ENCODE measurements at regions not wholly inside any gene's neighbourhood (a gene's known extent, or its start where the extent isn't known, plus 50 kb on each side); places are given as distances from the start of the nearest gene placed in this dataset.

DNA sequence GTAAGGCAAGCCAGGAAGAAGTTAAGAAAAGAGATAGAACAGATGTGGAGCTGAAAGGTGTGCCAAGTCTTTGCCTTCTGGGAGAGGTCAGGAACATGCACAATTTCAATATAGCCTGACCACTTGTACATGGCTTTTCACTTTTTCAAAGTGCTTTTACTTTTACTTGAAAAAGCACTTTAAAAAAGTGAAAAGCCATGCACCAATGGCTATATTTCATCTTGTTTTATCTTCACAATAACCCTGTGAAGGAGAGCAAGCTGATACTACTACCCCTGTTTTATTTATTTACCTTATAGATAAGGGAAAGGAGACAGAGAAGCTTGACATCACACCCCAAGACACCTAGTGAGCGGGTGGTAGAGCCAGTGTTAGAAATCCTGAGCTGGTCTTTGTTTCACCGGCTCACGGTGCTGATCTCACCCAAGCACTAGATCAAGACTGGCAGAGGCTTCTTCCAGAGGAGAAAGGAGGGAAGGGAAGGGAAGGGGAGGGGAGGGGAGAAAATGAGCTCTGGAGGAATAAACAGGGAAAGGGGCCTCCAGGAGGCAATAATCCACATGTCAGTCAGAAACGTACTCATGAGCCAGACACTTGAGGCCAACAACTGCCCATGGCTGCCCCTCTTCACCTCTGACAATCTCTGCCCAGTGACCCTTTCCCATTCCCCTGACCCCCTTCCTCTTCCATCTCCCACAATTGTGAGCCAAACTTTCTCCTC is 455.4 kb downstream of the FOXO1 start:
- H3K9me3 ChIP-seq: no peaks in the 10 kb centered on the region
- H3K27ac ChIP-seq: no peak overlapping the region
- peaks cover 0 to 11% (median 0%) of the 10 kb centered on the region in 3 donors for H3K4me1 ChIP-seq
- no peaks in the 10 kb centered on the region for H3K27me3 ChIP-seq
- WGBS, 2 donors: 59 to 62% methylated on average over 4 of the region's 4 CpGs
- H3K4me3 ChIP-seq: no peak overlapping the region
- ATAC-seq (no peak), FAIRE-seq (no peak), DNase-seq (no peak)
- intact Hi-C loops (cut with DNase I): no loop called here
- TF ChIP-seq, protein P1, sequence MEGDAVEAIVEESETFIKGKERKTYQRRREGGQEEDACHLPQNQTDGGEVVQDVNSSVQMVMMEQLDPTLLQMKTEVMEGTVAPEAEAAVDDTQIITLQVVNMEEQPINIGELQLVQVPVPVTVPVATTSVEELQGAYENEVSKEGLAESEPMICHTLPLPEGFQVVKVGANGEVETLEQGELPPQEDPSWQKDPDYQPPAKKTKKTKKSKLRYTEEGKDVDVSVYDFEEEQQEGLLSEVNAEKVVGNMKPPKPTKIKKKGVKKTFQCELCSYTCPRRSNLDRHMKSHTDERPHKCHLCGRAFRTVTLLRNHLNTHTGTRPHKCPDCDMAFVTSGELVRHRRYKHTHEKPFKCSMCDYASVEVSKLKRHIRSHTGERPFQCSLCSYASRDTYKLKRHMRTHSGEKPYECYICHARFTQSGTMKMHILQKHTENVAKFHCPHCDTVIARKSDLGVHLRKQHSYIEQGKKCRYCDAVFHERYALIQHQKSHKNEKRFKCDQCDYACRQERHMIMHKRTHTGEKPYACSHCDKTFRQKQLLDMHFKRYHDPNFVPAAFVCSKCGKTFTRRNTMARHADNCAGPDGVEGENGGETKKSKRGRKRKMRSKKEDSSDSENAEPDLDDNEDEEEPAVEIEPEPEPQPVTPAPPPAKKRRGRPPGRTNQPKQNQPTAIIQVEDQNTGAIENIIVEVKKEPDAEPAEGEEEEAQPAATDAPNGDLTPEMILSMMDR (IDR thresholded peaks at IDR 0.05): no peak
- no peaks in the 10 kb centered on the region for H3K36me3 ChIP-seq

DNA sequence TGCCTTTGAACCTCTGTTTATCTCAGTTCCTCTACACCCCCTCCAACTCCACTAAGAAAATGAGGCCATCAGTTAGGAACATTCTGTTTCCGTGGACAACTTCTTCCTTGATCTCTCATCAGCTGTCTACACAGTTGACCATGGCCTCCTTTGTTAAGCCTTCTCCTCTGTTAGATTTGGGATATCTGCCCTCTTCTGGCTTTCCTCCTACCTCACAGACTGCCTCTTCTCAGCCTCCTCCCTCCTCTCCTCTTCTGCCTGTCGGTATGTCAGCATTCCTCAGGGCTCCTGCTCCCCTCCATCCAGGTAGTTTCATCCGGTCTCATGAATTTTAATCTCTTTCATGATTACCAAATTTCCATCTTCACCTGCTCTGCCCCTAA is 454.9 kb downstream of the FOXO1 start:
- 82 to 93% methylated on average over 3 of the region's 3 CpGs for WGBS, 2 donors
- H3K4me1 ChIP-seq: peaks cover 0 to 6% (median 0%) of the 10 kb centered on the region in 3 donors
- H3K27ac ChIP-seq: no peak overlapping the region
- no peak for FAIRE-seq
- DNase-seq: no peak
- H3K9me3 ChIP-seq: no peaks in the 10 kb centered on the region
- H3K4me3 ChIP-seq: no peak overlapping the region
- H3K27me3 ChIP-seq: no peaks in the 10 kb centered on the region
- TF ChIP-seq, protein P1 (IDR thresholded peaks at IDR 0.05): no peak
- ATAC-seq: no peak
- intact Hi-C loops (cut with DNase I): no loop called here
- H3K36me3 ChIP-seq: no peaks in the 10 kb centered on the region

DNA sequence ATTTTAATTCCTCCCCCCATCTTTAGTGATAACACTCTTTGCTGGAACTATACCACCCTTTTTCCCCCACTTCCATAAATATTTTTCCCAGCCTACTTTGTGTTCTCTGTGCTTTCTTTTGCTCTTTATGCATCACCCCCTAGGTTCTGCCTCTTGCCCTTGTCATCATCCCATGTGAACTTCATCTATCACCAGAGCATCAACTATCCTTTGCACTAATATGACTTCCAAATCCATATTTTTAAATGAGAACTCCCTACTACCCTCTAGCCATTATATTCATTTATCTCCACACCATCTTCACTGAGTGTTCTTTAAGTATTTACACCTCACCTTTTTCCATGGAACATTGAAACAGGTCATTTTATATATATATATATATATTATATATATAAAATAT is 452.7 kb downstream of the FOXO1 start:
- TF ChIP-seq, protein P1 (IDR thresholded peaks at IDR 0.05): no peak
- FAIRE-seq: no peak
- H3K36me3 ChIP-seq: no peaks in the 10 kb centered on the region
- H3K27ac ChIP-seq: no peak overlapping the region
- H3K4me3 ChIP-seq: no peak overlapping the region
- no peaks in the 10 kb centered on the region for H3K27me3 ChIP-seq
- H3K4me1 ChIP-seq: peaks cover 0 to 10% (median 0%) of the 10 kb centered on the region in 3 donors
- no peak for ATAC-seq
- DNase-seq: no peak
- no peaks in the 10 kb centered on the region for H3K9me3 ChIP-seq
- intact Hi-C loops (cut with DNase I): no loop called here

DNA sequence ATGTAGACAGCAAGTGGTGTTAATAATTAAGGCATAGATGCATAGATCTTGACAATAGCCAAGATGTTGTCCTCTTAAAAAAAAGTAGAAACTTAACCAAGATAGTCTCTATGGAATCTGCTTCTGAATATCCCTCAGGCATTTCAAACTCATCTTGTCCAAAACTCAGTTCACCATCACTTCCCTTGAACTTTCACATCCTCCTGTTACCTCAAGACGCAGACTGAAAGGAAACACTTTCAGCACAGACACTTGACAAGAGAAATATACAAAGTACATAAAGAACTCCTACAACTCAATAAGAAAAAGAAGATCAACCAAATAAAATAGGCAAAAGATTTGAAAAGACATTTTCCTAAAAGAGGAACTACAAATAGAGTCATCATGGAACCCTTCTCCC is 451.1 kb downstream of the FOXO1 start:
- intact Hi-C loops (cut with DNase I): no loop called here
- H3K27ac ChIP-seq: no peak overlapping the region
- no peaks in the 10 kb centered on the region for H3K9me3 ChIP-seq
- H3K36me3 ChIP-seq: no peaks in the 10 kb centered on the region
- 86 to 93% methylated on average over 1 of the region's 1 CpG for WGBS, 2 donors
- TF ChIP-seq, protein P1 (IDR thresholded peaks at IDR 0.05): no peak
- H3K4me3 ChIP-seq: no peak overlapping the region
- H3K4me1 ChIP-seq: peaks cover 0 to 10% (median 0%) of the 10 kb centered on the region in 3 donors
- FAIRE-seq: no peak
- H3K27me3 ChIP-seq: no peaks in the 10 kb centered on the region
- ATAC-seq: no peak
- DNase-seq: no peak

DNA sequence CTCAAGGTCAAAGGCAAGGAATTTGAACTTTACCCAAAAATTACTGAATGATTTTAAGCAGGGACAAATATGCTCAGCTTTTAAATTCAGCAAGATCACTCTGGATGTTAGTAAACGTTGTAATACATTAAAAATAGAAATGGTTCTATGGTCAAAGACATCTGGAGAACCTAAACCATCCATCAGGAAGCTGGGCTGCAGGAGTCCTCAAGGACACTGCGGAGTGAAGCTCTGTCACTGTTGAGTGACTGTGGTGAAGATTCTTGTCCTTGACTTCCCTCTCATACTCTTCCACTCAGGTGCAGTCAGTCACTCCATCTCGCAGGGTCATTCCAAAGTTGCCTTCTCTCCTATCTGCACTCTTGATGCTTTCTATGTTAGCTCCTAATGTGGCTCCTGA is 450.7 kb downstream of the FOXO1 start:
- DNase-seq (no peak), ATAC-seq (no peak), FAIRE-seq (no peak)
- WGBS, 2 donors: 73 to 81% methylated on average over 3 of the region's 3 CpGs
- no peaks in the 10 kb centered on the region for H3K27me3 ChIP-seq
- intact Hi-C loops (cut with DNase I): no loop called here
- no peaks in the 10 kb centered on the region for H3K9me3 ChIP-seq
- no peak overlapping the region for H3K4me3 ChIP-seq
- peaks cover 0 to 10% (median 0%) of the 10 kb centered on the region in 3 donors for H3K4me1 ChIP-seq
- TF ChIP-seq, protein P1 (IDR thresholded peaks at IDR 0.05): no peak
- H3K27ac ChIP-seq: no peak overlapping the region
- H3K36me3 ChIP-seq: no peaks in the 10 kb centered on the region

All from pancreas (tissue), 10 donors.